ENCODE measurements at regions not wholly inside any gene's neighbourhood (a gene's known extent, or its start where the extent isn't known, plus 50 kb on each side); places are given as distances from the start of the nearest gene placed in this dataset.

DNA sequence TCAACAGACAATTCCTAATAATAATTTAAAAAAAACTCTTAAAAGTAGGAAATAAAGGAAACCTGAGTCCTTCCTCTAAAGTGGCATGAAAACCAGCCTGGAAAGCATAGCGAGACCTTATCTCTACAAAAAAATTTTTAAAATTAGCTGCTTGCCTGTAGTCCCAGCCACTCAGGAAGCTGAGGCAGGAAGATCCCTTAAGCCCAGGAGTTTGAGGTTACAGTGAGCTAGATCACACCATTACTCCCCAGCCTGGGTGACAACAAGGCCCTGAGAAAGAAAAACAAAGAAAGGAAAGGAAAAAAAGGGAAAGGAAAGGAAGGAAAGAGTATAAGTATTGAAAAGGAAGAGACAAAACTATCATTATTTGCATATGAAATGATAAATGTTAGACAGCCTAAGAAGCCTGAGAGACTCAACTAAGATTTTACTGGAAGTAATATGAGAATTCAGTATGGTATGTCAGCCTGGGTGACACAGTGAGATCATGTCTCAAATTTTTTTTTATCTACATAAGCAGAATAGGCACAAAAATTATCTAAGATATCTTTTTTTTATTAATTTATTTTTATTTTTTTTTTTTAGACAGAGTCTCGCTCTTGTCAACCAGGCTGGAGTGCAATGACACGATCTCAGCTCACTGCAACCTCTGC, 113.0 kb downstream of the GOSR1 start:
- no peaks in the 10 kb centered on the region for H4K20me1 ChIP-seq (ENCODE audit: insufficient read depth, low read length)
- H3K9me3 ChIP-seq (ENCODE audit: low read length) = no peaks in the 10 kb centered on the region
- ChIA-PET POLR2A (interaction anchor here (1.5 kb wide), 1 partner anchor 11 kb away, joined by 5 read pairs; no protein-coding TSS in a partner anchor), CTCF (ENCODE audit: low intra/inter-chr PET ratio, low total read pairs) (no interaction called here)
- no peak for DNase-seq (ENCODE audit: low spot score)
- ATAC-seq = no peak
- H3K79me2 ChIP-seq (ENCODE audit: insufficient read depth, low read length) = no peaks in the 10 kb centered on the region
- H3K27ac ChIP-seq (ENCODE audit: extremely low read length, insufficient read depth, low read length) = peak overlapping the region; percentile 61
- peaks cover 78% of the 10 kb centered on the region for H3K4me1 ChIP-seq (ENCODE audit: insufficient read depth, low read length)
- TF ChIP-seq GABPA (IDR thresholded peaks at IDR 0.05; ENCODE audit: low read depth, low read length) = no peak
- no peak for TF ChIP-seq GABPA (CRISPR knock-in tag; IDR thresholded peaks at IDR 0.05; ENCODE audit: low read depth)
- no peak for TF ChIP-seq ZNF670 (CRISPR knock-in tag; IDR thresholded peaks at IDR 0.05; ENCODE audit: borderline replicate concordance)
- TF ChIP-seq, protein P1, sequence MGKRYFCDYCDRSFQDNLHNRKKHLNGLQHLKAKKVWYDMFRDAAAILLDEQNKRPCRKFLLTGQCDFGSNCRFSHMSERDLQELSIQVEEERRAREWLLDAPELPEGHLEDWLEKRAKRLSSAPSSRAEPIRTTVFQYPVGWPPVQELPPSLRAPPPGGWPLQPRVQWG (CRISPR knock-in tag; IDR thresholded peaks at IDR 0.05; ENCODE audit: borderline replicate concordance, low read depth) = no peak
- TF ChIP-seq JUN (CRISPR knock-in tag; IDR thresholded peaks at IDR 0.05) = no peak
- TF ChIP-seq ZNF589 (CRISPR knock-in tag; conservative IDR thresholded peaks at IDR 0.05) = no peak
- FAIRE-seq = no peak
- H2AFZ ChIP-seq (ENCODE audit: low read length) = no peak overlapping the region
- intact Hi-C loops (cut with micrococcal nuclease; ENCODE audit: unreplicated experiment) (no loop called here), in situ Hi-C loops (cut with HindIII; ENCODE audit: extremely low pct_ligation_motif_present, low pct_unique_long_range_greater_than_20kb) (no loop called here)
- no TSS peak for BruUV-seq (replicated peaks)
- no peak overlapping the region for H3K4me2 ChIP-seq (ENCODE audit: low read depth, low read length)
- no peaks in the 10 kb centered on the region for H3K27me3 ChIP-seq (ENCODE audit: control insufficient read depth in 1 of 2, insufficient read depth in 2 of 2, low read length in 2 of 2)
- peak overlapping the region; percentile 22; the same call in 1 of the 2 replicates for H3K9ac ChIP-seq (ENCODE audit: insufficient read depth, low read depth, low read length)
- H3K4me3 ChIP-seq (replicated peaks in 1 of 3; ENCODE audit: insufficient read depth in 1 of 3, low read depth in 2 of 3, low read length in 3 of 3) = no peak overlapping the region
- no peaks in the 10 kb centered on the region for H3K36me3 ChIP-seq (replicated peaks in 1 of 2; ENCODE audit: control insufficient read depth in 1 of 2, insufficient read depth in 2 of 2, low read length in 2 of 2)
- 93% methylated on average over 3 of the region's 3 CpGs for WGBS (ENCODE audit: low lambda C conversion rate)

- intact Hi-C loops (cut with micrococcal nuclease; ENCODE audit: unreplicated experiment) = no loop called here
- Histone ChIP-seq H4K20me1 (ENCODE audit: insufficient read depth, low read length) (no peaks in the 10 kb centered on the region), H3K27ac (ENCODE audit: extremely low read length, insufficient read depth, low read length) (peak overlapping the region; percentile 61), H3K79me2 (ENCODE audit: insufficient read depth, low read length) (no peaks in the 10 kb centered on the region), H3K4me2 (ENCODE audit: low read depth, low read length) (peak overlapping the region; percentile 13; the same call in 1 of the 2 replicates), H3K4me3 (replicated peaks in 1 of 3; ENCODE audit: insufficient read depth in 1 of 3, low read depth in 2 of 3, low read length in 3 of 3) (no peak overlapping the region), H3K4me1 (ENCODE audit: insufficient read depth, low read length) (peaks cover 78% of the 10 kb centered on the region), H2AFZ (ENCODE audit: low read length) (no peak overlapping the region), H3K36me3 (replicated peaks in 1 of 2; ENCODE audit: control insufficient read depth in 1 of 2, insufficient read depth in 2 of 2, low read length in 2 of 2) (no peaks in the 10 kb centered on the region), H3K27me3 (ENCODE audit: control insufficient read depth in 1 of 2, insufficient read depth in 2 of 2, low read length in 2 of 2) (no peaks in the 10 kb centered on the region), H3K9me3 (ENCODE audit: low read length) (no peaks in the 10 kb centered on the region), H3K9ac (ENCODE audit: insufficient read depth, low read depth, low read length) (no peak overlapping the region)
- POLR2A ChIA-PET = interaction anchor here (1.5 kb wide), 1 partner anchor 11 kb away, joined by 5 read pairs; no protein-coding TSS in a partner anchor
- no TSS peak for BruUV-seq (replicated peaks)
- WGBS (ENCODE audit: low lambda C conversion rate) = 80% methylated on average over 1 of the region's 1 CpG
- in situ Hi-C loops (cut with HindIII; ENCODE audit: extremely low pct_ligation_motif_present, low pct_unique_long_range_greater_than_20kb) = no loop called here
- ATAC-seq (peak; percentile 65), FAIRE-seq (no peak), DNase-seq (ENCODE audit: low spot score) (peak; percentile 32)
- TF ChIP-seq, protein P2, sequence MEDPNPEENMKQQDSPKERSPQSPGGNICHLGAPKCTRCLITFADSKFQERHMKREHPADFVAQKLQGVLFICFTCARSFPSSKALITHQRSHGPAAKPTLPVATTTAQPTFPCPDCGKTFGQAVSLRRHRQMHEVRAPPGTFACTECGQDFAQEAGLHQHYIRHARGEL (CRISPR knock-in tag; IDR thresholded peaks at IDR 0.05) = no peak
- 0 out of 2 replicates have a peak, but pooled peaks have one; percentile 3 for TF ChIP-seq ZNF816 (CRISPR knock-in tag; IDR thresholded peaks at IDR 0.05; ENCODE audit: borderline replicate concordance)
- peak; percentile 53; the same call in 1 of the 2 replicates for TF ChIP-seq CEBPG (CRISPR knock-in tag; IDR thresholded peaks at IDR 0.05)
- TF ChIP-seq CEBPB (IDR thresholded peaks at IDR 0.05; ENCODE audit: borderline replicate concordance, low read depth, low read length) = peak; percentile 38; the same call in 1 of the 2 replicates
- TF ChIP-seq ZNF317 (CRISPR knock-in tag; IDR thresholded peaks at IDR 0.05) = no peak
- TF ChIP-seq FOXA1 (IDR thresholded peaks at IDR 0.05) = no peak
- TF ChIP-seq FOXA1 (CRISPR knock-in tag; IDR thresholded peaks at IDR 0.05) = 0 out of 2 replicates have a peak, but pooled peaks have one; percentile 24
- TF ChIP-seq MEIS1 (CRISPR knock-in tag; IDR thresholded peaks at IDR 0.05; ENCODE audit: borderline replicate concordance) = peak; percentile 0; the same call in 1 of the 2 replicates
- 0 out of 2 replicates have a peak, but pooled peaks have one; percentile 25 for TF ChIP-seq BRD4 (CRISPR knock-in tag; IDR thresholded peaks at IDR 0.05)
- TF ChIP-seq TEAD3 (CRISPR knock-in tag; optimal IDR thresholded peaks at IDR 0.05; ENCODE audit: borderline replicate concordance) = no peak
- peak; percentile 80 for TF ChIP-seq ZNF460 (CRISPR knock-in tag; IDR thresholded peaks at IDR 0.05; ENCODE audit: borderline replicate concordance)
- TF ChIP-seq ZNF350 (CRISPR knock-in tag; IDR thresholded peaks at IDR 0.05; ENCODE audit: borderline replicate concordance, low read depth) = 0 out of 2 replicates have a peak, but pooled peaks have one; percentile 4
- CTCF ChIA-PET (ENCODE audit: low intra/inter-chr PET ratio, low total read pairs) = no interaction called here
Observed at GRCh38 chr17:30589431-30589830, 112.2 kb downstream of the GOSR1 start.
